ENCODE measurements at regions not wholly inside any gene's neighbourhood (a gene's known extent, or its start where the extent isn't known, plus 50 kb on each side); places are given as distances from the start of the nearest gene placed in this dataset.

GRCh38 chr14:53695692-53696214 is 260.9 kb downstream of the BMP4 start:
- TF ChIP-seq POLR2A (IDR thresholded peaks at IDR 0.05; ENCODE audit: low read depth, low read length) (no peak), TAF1 (IDR thresholded peaks at IDR 0.05; ENCODE audit: low read depth, low read length) (no peak)
